Adipocyte (in vitro differentiated cells): ENCODE measurements at regions not wholly inside any gene's neighbourhood (a gene's known extent, or its start where the extent isn't known, plus 50 kb on each side); places are given as distances from the start of the nearest gene placed in this dataset.

Experiments
- DNase-seq: peaks from one replicate; pipeline ENCODE4 v3.0.0-alpha.2; 2015; ENCODE audit warnings: low read depth
- H3K27me3 ChIP-seq: replicated peaks from 2 replicates; pipeline ENCODE4 v1.7.0; 2013; ENCODE audit warnings: mild to moderate bottlenecking, low read length, moderate library complexity; ENCODE audit not compliant: control insufficient read depth, insufficient read depth
- H3K36me3 ChIP-seq: 2 replicates; pipeline ENCODE4 v1.7.0; 2013; ENCODE audit warnings: low read length, mild to moderate bottlenecking, moderate library complexity; ENCODE audit not compliant: control insufficient read depth, insufficient read depth, severe bottlenecking
- H3K4me1 ChIP-seq: 2 replicates; pipeline ENCODE4 v1.7.0; 2013; ENCODE audit warnings: mild to moderate bottlenecking, low read length, moderate library complexity; ENCODE audit not compliant: control insufficient read depth, insufficient read depth
- H3K4me3 ChIP-seq: 2 replicates; pipeline ENCODE4 v1.7.0; 2013; ENCODE audit warnings: mild to moderate bottlenecking, low read length, moderate library complexity
- H3K9ac ChIP-seq: 2 replicates; pipeline ENCODE4 v1.7.0; 2013; ENCODE audit warnings: mild to moderate bottlenecking, low read length, moderate library complexity
- H3K9me3 ChIP-seq: 2 replicates; pipeline ENCODE4 v1.7.0; 2013; ENCODE audit warnings: mild to moderate bottlenecking, low read length, moderate library complexity; ENCODE audit not compliant: control insufficient read depth

DNA sequence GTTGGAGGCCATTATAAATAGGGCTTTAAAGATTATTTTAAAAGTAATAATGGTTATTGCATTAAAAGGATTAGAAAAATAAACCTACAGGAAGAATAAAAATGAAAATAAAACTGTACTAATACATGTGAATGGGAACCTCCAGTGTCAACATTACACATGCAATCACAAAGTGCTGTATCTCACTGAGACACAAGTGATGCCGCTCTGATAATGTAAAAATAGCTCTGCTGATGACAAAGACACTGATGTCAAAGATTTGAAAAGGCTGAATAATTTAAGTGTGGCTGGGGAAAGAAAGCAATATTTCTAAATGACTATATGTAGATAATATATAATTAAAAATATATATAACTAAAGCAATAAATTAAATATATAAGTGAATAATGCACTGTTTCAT lies 129.1 kb upstream of the RAP2B start:
- no peak for DNase-seq
- Histone ChIP-seq H3K9ac (no peak overlapping the region), H3K4me3 (no peak overlapping the region), H3K27me3 (no peaks in the 10 kb centered on the region), H3K36me3 (no peaks in the 10 kb centered on the region), H3K9me3 (no peaks in the 10 kb centered on the region), H3K4me1 (no peaks in the 10 kb centered on the region)

DNA sequence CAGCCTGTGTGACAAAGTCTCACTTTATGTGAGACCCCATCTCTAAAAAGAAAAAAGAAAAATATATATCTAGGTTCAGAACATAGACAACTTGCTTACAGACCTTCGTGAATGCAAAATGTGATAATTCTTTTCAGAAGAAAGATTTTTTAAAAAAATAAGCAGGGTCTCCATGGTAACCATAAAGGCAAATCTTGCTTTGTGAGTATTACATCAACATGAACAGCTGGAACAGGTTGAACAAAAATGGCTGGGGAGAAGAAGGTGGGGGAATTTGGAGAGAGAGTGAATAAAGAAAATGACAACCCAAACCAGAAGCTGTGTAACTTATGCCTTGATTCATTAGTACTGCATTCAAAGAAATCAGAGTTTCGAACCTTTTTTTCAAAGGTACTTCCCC lies 125.2 kb upstream of the RAP2B start:
- H3K9ac ChIP-seq = no peak overlapping the region
- H3K9me3 ChIP-seq = no peaks in the 10 kb centered on the region
- H3K36me3 ChIP-seq = no peaks in the 10 kb centered on the region
- no peak for DNase-seq
- H3K27me3 ChIP-seq = no peaks in the 10 kb centered on the region
- H3K4me1 ChIP-seq = no peaks in the 10 kb centered on the region
- H3K4me3 ChIP-seq = no peak overlapping the region

DNA sequence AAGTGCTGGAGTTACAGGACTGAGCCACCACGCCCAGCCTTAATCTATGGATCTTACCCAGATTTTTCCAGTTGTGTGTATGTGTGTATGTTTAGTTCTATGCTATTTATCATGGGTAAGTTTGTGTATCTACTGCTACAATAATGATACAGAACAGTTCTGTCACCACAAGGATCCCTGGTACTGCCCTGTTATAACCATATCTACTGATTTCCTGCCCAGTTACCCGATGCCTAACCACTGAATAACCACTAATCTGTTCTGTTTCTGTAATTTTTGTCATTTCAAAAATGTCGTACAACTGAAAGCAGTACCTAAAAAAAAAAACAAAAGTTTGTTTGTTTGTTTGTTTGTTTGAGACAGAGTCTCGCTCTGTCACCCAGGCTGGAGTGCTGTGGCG lies 123.7 kb upstream of the RAP2B start:
- no peak for DNase-seq
- H3K9me3 ChIP-seq = no peaks in the 10 kb centered on the region
- no peaks in the 10 kb centered on the region for H3K27me3 ChIP-seq
- no peaks in the 10 kb centered on the region for H3K4me1 ChIP-seq
- no peak overlapping the region for H3K4me3 ChIP-seq
- no peaks in the 10 kb centered on the region for H3K36me3 ChIP-seq
- H3K9ac ChIP-seq = no peak overlapping the region

DNA sequence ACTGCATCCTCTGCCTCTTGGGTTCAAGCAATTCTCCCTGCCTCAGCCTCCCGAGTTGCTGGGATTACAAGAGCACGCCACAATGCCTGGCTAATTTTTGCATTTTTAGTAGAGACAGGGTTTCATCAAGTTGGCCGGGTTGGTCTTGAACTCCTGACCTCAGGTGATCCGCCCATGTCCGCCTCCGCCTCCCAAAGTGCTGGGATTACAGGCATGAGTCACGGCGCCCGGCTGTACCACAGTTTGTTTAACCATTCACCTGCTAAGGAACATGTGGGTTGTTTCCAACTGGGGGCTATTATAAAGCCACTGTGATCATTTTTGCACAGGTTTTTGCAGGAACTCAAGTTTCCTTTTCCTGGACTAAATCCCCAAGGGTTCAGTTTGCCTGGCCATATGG lies 123.2 kb upstream of the RAP2B start:
- no peak for DNase-seq
- no peak overlapping the region for H3K9ac ChIP-seq
- H3K4me1 ChIP-seq = peaks cover 4% of the 10 kb centered on the region
- H3K4me3 ChIP-seq = no peak overlapping the region
- no peaks in the 10 kb centered on the region for H3K9me3 ChIP-seq
- no peaks in the 10 kb centered on the region for H3K36me3 ChIP-seq
- H3K27me3 ChIP-seq = no peaks in the 10 kb centered on the region

DNA sequence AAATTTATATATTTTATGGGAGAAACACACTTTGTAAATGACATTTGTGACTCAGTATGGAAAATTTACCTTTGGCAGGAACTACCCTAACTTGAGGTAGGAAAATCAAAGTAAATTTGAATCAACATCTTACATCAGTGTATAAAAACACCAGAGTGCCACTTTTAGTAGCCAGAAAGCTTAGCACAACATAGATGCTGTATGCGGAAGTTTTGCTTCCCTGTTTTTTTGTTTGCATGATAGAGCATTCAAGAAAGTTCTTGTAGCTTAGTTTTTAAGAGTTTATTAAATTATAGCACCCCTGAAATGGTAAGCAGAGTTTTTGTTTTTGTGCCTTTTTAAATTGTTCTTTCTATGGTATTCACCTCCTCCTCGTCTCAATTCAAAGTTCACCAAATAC lies 120.8 kb upstream of the RAP2B start:
- Histone ChIP-seq H3K36me3 (no peaks in the 10 kb centered on the region), H3K4me3 (no peak overlapping the region), H3K9me3 (no peaks in the 10 kb centered on the region), H3K9ac (no peak overlapping the region), H3K4me1 (peaks cover 9% of the 10 kb centered on the region), H3K27me3 (no peaks in the 10 kb centered on the region)
- no peak for DNase-seq

DNA sequence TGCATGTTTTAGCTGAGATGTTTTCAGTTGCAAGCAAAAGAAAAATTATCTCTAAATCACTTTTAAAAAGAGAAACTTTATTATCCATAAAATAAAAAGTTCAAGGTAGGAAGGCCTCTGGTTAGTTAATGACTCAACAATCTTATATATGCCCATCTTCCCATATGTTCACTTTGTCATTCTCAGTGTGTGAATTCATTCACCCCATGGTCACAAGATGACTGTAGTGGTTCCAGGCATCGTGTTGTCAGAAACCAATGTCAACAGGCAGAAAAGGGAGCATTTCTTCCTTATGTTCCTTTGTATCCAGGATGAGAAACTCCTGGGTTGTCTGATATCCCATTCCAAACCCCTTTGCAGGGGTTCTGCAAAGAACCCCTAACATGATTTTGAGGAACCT lies 119.9 kb upstream of the RAP2B start:
- Histone ChIP-seq H3K4me3 (no peak overlapping the region), H3K36me3 (no peaks in the 10 kb centered on the region), H3K4me1 (peaks cover 9% of the 10 kb centered on the region), H3K9ac (no peak overlapping the region), H3K9me3 (no peaks in the 10 kb centered on the region), H3K27me3 (no peaks in the 10 kb centered on the region)
- DNase-seq = no peak

DNA sequence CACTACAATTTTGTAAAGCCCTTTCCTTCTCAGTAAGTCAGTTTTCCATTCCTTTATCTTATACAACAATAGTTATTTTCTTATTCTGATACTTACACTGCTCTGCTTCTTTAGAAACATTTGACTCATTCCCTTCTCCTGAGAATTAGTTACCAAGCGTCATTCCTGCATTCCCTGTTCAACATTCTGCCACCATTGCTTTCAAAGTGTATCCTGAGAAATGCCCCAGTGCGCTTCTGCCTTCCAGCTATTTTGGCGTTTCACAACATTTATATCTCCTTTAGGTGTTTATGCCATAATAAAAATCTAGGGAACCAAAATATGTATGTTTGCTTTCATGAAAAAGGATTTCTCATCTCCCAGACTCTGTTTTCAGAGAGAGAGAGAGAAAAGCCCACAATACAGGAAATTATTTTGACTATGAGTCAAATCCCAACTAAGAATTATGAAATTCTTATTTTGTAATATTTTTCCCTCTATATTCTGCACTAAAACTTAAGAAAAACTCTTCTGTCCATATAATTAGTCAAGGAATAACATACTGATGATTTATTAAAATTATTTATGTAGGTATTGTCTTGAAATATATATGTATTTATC lies 118.2 kb upstream of the RAP2B start:
- Histone ChIP-seq H3K4me1 (peaks cover 9% of the 10 kb centered on the region), H3K4me3 (peak overlapping the region; percentile 75), H3K9me3 (no peaks in the 10 kb centered on the region), H3K9ac (peak overlapping the region; percentile 82), H3K27me3 (no peaks in the 10 kb centered on the region), H3K36me3 (no peaks in the 10 kb centered on the region)
- peak; percentile 68 for DNase-seq

DNA sequence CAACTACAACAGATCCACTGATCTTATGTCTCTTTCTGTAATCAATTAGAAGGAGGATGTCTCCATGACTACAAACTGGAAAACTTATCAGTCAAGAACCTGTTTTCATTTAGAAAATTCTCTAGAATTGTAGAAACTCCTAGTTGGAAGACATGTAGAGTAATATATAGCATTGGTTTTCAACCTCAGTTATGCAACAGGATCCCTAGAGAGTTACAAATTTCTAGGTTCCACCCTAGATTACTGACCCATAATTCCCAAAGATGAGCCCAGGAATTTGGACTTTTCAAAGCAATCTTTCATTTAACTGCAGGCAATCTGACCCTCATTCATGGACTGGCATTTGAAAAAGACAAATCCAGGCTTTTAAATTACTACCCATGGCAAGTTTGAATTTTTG lies 116.9 kb upstream of the RAP2B start:
- DNase-seq = no peak
- H3K27me3 ChIP-seq = no peaks in the 10 kb centered on the region
- no peak overlapping the region for H3K4me3 ChIP-seq
- H3K9me3 ChIP-seq = no peaks in the 10 kb centered on the region
- H3K9ac ChIP-seq = no peak overlapping the region
- H3K36me3 ChIP-seq = no peaks in the 10 kb centered on the region
- H3K4me1 ChIP-seq = peaks cover 9% of the 10 kb centered on the region

DNA sequence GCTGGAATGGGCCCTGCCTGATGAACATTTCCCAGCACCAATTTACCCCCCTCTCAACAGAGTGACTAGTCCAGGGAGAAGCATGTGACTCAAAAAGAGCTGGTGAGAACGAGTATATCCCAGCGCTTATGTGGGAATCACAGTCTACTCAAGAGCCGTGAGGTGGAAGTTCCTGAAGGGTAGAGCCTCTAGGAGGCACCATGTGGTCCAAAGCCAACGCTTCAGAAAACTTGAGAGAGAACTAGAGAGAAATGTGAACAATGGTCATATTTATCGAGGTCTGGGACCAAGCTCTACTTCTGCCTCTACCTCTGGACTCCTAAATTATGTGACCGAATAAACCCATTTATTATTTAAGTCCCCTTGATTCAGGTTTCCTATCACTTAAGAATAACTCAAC lies 111.0 kb upstream of the RAP2B start:
- H3K9me3 ChIP-seq = no peaks in the 10 kb centered on the region
- no peak for DNase-seq
- no peaks in the 10 kb centered on the region for H3K27me3 ChIP-seq
- no peak overlapping the region for H3K9ac ChIP-seq
- peaks cover 19% of the 10 kb centered on the region for H3K4me1 ChIP-seq
- no peak overlapping the region for H3K4me3 ChIP-seq
- H3K36me3 ChIP-seq = no peaks in the 10 kb centered on the region

DNA sequence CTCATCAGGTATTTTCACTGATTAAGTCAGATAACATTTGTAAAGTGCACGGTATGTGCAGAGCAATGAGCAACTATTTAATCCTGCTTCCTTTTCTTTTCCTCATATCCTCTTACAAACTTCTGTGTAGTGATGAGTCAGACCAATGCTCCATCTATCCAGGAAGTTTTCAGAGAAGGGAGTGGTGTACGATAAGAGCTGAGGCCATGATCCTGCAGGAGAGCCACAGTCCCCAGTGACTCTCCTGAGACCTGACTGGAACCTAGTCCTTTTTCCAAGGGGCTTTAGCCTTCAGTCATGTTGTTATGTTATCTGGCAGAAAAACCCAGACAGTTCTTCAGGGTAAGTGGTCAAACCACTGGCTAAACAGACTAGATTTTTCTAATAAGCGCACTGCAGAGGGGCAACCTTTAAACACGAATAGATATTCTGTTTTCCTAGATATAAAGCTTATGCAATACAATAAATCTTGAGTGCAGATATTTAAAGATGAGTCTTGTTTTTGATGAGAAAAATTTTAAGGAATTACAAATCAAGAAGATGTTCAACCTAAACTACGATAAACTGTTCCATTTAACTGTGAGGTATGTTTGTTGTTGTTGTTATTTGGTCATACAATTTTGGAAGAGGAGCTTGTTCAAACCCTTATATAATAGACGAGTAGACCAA lies 110.5 kb upstream of the RAP2B start:
- H3K27me3 ChIP-seq = no peaks in the 10 kb centered on the region
- peak; percentile 53 for DNase-seq
- H3K9ac ChIP-seq = peak overlapping the region; percentile 14
- peaks cover 19% of the 10 kb centered on the region for H3K4me1 ChIP-seq
- no peaks in the 10 kb centered on the region for H3K36me3 ChIP-seq
- no peak overlapping the region for H3K4me3 ChIP-seq
- no peaks in the 10 kb centered on the region for H3K9me3 ChIP-seq

DNA sequence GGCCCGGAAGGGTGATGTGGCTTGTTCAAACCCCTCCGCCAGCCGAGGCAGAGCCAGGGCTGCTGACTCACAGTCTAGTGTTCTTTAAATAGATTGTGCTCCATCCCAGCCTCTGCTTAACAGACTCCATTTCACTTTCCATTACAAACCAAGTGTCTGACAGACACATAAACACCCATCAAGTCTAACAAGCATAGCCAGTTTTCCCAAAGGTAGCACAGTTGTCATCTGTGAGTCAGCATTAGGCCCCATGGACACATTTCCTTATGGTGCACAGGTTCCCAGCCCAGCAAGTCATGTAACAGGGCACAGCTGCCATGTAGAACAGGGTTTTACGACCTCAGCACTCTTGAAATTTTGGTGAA lies 109.9 kb upstream of the RAP2B start:
- no peaks in the 10 kb centered on the region for H3K9me3 ChIP-seq
- peak; percentile 73 for DNase-seq
- no peaks in the 10 kb centered on the region for H3K36me3 ChIP-seq
- peak overlapping the region; percentile 8 for H3K9ac ChIP-seq
- H3K27me3 ChIP-seq = no peaks in the 10 kb centered on the region
- H3K4me1 ChIP-seq = peaks cover 19% of the 10 kb centered on the region
- H3K4me3 ChIP-seq = peak overlapping the region; percentile 45

DNA sequence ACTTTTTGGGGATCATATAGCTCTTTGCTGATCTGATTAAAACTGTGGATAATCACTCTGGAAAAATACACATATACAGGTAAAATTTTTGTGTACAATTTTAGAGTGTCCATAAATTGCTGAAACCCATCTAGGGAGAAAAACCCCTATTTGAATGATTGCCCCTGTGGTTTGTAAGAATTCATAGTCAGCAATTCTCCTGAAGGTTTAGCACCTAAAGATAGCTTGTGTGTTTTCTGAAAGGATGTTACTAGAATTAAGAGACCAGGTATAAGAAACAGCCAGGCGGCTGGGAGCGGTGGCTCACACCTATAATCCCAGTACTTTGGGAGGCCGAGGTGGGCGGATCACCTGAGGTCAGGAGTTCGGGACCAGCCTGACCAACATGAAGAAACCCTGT lies 106.8 kb upstream of the RAP2B start:
- Histone ChIP-seq H3K4me1 (peaks cover 31% of the 10 kb centered on the region), H3K27me3 (no peaks in the 10 kb centered on the region), H3K36me3 (no peaks in the 10 kb centered on the region), H3K4me3 (no peak overlapping the region), H3K9me3 (no peaks in the 10 kb centered on the region), H3K9ac (no peak overlapping the region)
- no peak for DNase-seq
